ENCODE measurements at regions not wholly inside any gene's neighbourhood (a gene's known extent, or its start where the extent isn't known, plus 50 kb on each side); places are given as distances from the start of the nearest gene placed in this dataset.

GRCh38 chr3:84096188-84096587, 862.6 kb upstream of the CADM2 start:
- RAD21 ChIA-PET (ENCODE audit: low non-redundant PET in 1 of 2, low total read pairs in 2 of 2, uncharacterized antibody in 2 of 2, unreplicated experiment in 2 of 2): no interaction called here
- no peak for ATAC-seq
- POLR2A ChIA-PET: no interaction called here

GRCh38 chr3:84100861-84101260, 857.9 kb upstream of the CADM2 start:
- Histone ChIP-seq H3K27me3 (ENCODE audit: insufficient read depth, low read length) (no peaks in the 10 kb centered on the region), H3K9ac (ENCODE audit: low read length) (no peak overlapping the region), H4K20me1 (ENCODE audit: insufficient read depth) (no peaks in the 10 kb centered on the region), H3K36me3 (ENCODE audit: control insufficient read depth in 1 of 2, insufficient read depth in 2 of 2, low read length in 2 of 2) (no peaks in the 10 kb centered on the region), H3K27ac (ENCODE audit: low read depth, low read length) (no peak overlapping the region), H3K4me2 (ENCODE audit: low read length) (no peak overlapping the region), H3K9me3 (ENCODE audit: control insufficient read depth in 1 of 2, insufficient read depth in 1 of 2, low read depth in 1 of 2, low read length in 2 of 2) (peaks cover 7 to 24% of the 10 kb centered on the region in 2 experiments; a peak in 2 of 4 replicates), H3K9me2 (ENCODE audit: insufficient read depth) (no peaks in the 10 kb centered on the region), H2AFZ (ENCODE audit: low read depth, low read length, poor library complexity, severe bottlenecking) (no peak overlapping the region), H3K79me2 (ENCODE audit: insufficient read depth, low read length) (no peaks in the 10 kb centered on the region), H3K4me3 (replicated peaks in 1 of 2; ENCODE audit: low read depth in 1 of 2, low read length in 2 of 2) (no peak overlapping the region), H3K4me1 (ENCODE audit: control insufficient read depth in 1 of 2, insufficient read depth in 2 of 2, low read length in 2 of 2) (no peaks in the 10 kb centered on the region)
- intact Hi-C loops (cut with micrococcal nuclease): no loop called here
- POLR2A ChIA-PET: no interaction called here
- RAD21 ChIA-PET (ENCODE audit: low non-redundant PET in 1 of 2, low total read pairs in 2 of 2, uncharacterized antibody in 2 of 2, unreplicated experiment in 2 of 2): no interaction called here
- DNase-seq (ENCODE audit: low read depth, low spot score) (no peak), ATAC-seq (no peak)
- CTCF ChIA-PET: no interaction called here
- BruUV-seq (replicated peaks): no TSS peak
- TF ChIP-seq JUND (IDR thresholded peaks at IDR 0.05) (no peak), SIN3A (IDR thresholded peaks at IDR 0.05; ENCODE audit: low read depth) (no peak), ATF3 (IDR thresholded peaks at IDR 0.05) (no peak), CEBPB (IDR thresholded peaks at IDR 0.05; ENCODE audit: low read depth) (no peak), POLR2AphosphoS5 (IDR thresholded peaks at IDR 0.05; ENCODE audit: low read depth, low read length) (no peak), TCF7L2 (IDR thresholded peaks at IDR 0.05; ENCODE audit: borderline replicate concordance, extremely low read depth, insufficient read depth, insufficient read length) (no peak), SRF (IDR thresholded peaks at IDR 0.05; ENCODE audit: low read depth) (no peak), CBX3 (IDR thresholded peaks at IDR 0.05; ENCODE audit: low read depth) (no peak), EZH2phosphoT487 (IDR thresholded peaks at IDR 0.05; ENCODE audit: borderline replicate concordance) (no peak), ZNF274 (IDR thresholded peaks at IDR 0.05; ENCODE audit: low read depth, low read length) (no peak), ZFX (IDR thresholded peaks at IDR 0.05) (no peak), RAD21 (IDR thresholded peaks at IDR 0.05; ENCODE audit: low read depth) (no peak)
- TF ChIP-seq, protein P1, sequence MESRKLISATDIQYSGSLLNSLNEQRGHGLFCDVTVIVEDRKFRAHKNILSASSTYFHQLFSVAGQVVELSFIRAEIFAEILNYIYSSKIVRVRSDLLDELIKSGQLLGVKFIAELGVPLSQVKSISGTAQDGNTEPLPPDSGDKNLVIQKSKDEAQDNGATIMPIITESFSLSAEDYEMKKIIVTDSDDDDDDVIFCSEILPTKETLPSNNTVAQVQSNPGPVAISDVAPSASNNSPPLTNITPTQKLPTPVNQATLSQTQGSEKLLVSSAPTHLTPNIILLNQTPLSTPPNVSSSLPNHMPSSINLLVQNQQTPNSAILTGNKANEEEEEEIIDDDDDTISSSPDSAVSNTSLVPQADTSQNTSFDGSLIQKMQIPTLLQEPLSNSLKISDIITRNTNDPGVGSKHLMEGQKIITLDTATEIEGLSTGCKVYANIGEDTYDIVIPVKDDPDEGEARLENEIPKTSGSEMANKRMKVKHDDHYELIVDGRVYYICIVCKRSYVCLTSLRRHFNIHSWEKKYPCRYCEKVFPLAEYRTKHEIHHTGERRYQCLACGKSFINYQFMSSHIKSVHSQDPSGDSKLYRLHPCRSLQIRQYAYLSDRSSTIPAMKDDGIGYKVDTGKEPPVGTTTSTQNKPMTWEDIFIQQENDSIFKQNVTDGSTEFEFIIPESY (IDR thresholded peaks at IDR 0.05; ENCODE audit: extremely low read depth, insufficient replicate concordance, low read length): no peak

More at GRCh38 chr3:84096188-84096587, 862.6 kb upstream of the CADM2 start:
- no peak for TF ChIP-seq RAD21 (IDR thresholded peaks at IDR 0.05; ENCODE audit: low read depth)
- TF ChIP-seq, protein P1 (IDR thresholded peaks at IDR 0.05; ENCODE audit: extremely low read depth, insufficient replicate concordance, low read length): no peak
- no peak for TF ChIP-seq TCF7L2 (IDR thresholded peaks at IDR 0.05; ENCODE audit: borderline replicate concordance, extremely low read depth, insufficient read depth, insufficient read length)
- TF ChIP-seq EGR1 (IDR thresholded peaks at IDR 0.05; ENCODE audit: low read depth): no peak
- H3K4me3 ChIP-seq (replicated peaks in 1 of 2; ENCODE audit: low read depth in 1 of 2, low read length in 2 of 2): no peak overlapping the region
- H3K79me2 ChIP-seq (ENCODE audit: insufficient read depth, low read length): no peaks in the 10 kb centered on the region
- no peaks in the 10 kb centered on the region for H3K36me3 ChIP-seq (ENCODE audit: control insufficient read depth in 1 of 2, insufficient read depth in 2 of 2, low read length in 2 of 2)
- CTCF ChIA-PET: no interaction called here
- H3K4me1 ChIP-seq (ENCODE audit: control insufficient read depth in 1 of 2, insufficient read depth in 2 of 2, low read length in 2 of 2): no peaks in the 10 kb centered on the region
- no TSS peak for BruUV-seq (replicated peaks)
- intact Hi-C loops (cut with micrococcal nuclease): no loop called here
- H3K27me3 ChIP-seq (ENCODE audit: insufficient read depth, low read length): no peaks in the 10 kb centered on the region
- no peaks in the 10 kb centered on the region for H3K9me2 ChIP-seq (ENCODE audit: insufficient read depth)
- H3K4me2 ChIP-seq (ENCODE audit: low read length): no peak overlapping the region
- H3K9ac ChIP-seq (ENCODE audit: low read length): no peak overlapping the region
- DNase-seq (ENCODE audit: low read depth, low spot score): no peak
- peaks cover 0 to 10% of the 10 kb centered on the region in 2 experiments; a peak in 2 of 4 replicates for H3K9me3 ChIP-seq (ENCODE audit: control insufficient read depth in 1 of 2, insufficient read depth in 1 of 2, low read depth in 1 of 2, low read length in 2 of 2)
- no peaks in the 10 kb centered on the region for H4K20me1 ChIP-seq (ENCODE audit: insufficient read depth)
- H2AFZ ChIP-seq (ENCODE audit: low read depth, low read length, poor library complexity, severe bottlenecking): no peak overlapping the region
- H3K27ac ChIP-seq (ENCODE audit: low read depth, low read length): no peak overlapping the region
